CD14-positive monocyte (primary cell): ENCODE measurements at regions not wholly inside any gene's neighbourhood (a gene's known extent, or its start where the extent isn't known, plus 50 kb on each side); places are given as distances from the start of the nearest gene placed in this dataset.

Experiments
- DNase-seq, 3 donors: peaks; one replicate each; pipeline ENCODE4 v3.0.0-alpha.2; 2011 to 2022
- H2AFZ ChIP-seq: 2 replicates; pipeline ENCODE4 v1.6.0; 2012; ENCODE audit warnings: mild to moderate bottlenecking, low read depth, low read length, inconsistent platforms; ENCODE audit not compliant: insufficient read depth, poor library complexity, severe bottlenecking
- H3K27ac ChIP-seq, 2 donors: 1 replicate in 1 of 2; 2 replicates in 1 of 2; pipeline ENCODE4 v1.5.1; 2012 to 2013; ENCODE audit warnings: low read length in 2 of 2, control low read depth in 1 of 2, inconsistent platforms in 1 of 2, low read depth in 1 of 2, mild to moderate bottlenecking in 1 of 2
- H3K27me3 ChIP-seq, 2 donors: one replicate each; pipeline versions ENCODE4 v1.6.0 to v1.6.1; 2011 to 2013; ENCODE audit warnings: low read length in 2 of 2; ENCODE audit not compliant: control insufficient read depth in 2 of 2, insufficient read depth in 2 of 2
- H3K36me3 ChIP-seq, 2 donors: replicated peaks in 1 of 2; 1 replicate in 1 of 2; 2 replicates in 1 of 2; pipeline versions ENCODE4 v1.5.1 to v1.6.1; 2012 to 2013; ENCODE audit warnings: low read length in 2 of 2, control low read depth in 1 of 2, inconsistent platforms in 1 of 2, mild to moderate bottlenecking in 1 of 2; ENCODE audit not compliant: insufficient read depth in 2 of 2, control insufficient read depth in 1 of 2
- H3K4me1 ChIP-seq, 2 donors: 1 replicate in 1 of 2; 2 replicates in 1 of 2; pipeline versions ENCODE4 v1.5.1 to v1.6.1; 2012 to 2013; ENCODE audit warnings: low read length in 2 of 2, control low read depth in 1 of 2, inconsistent platforms in 1 of 2, mild to moderate bottlenecking in 1 of 2, moderate library complexity in 1 of 2; ENCODE audit not compliant: insufficient read depth in 2 of 2, control insufficient read depth in 1 of 2
- H3K4me2 ChIP-seq: replicated peaks from 2 replicates; pipeline ENCODE3; 2012; ENCODE audit warnings: low read length, moderate library complexity, mild to moderate bottlenecking; ENCODE audit not compliant: poor library complexity, severe bottlenecking; ENCODE audit errors: extremely low read depth
- H3K4me3 ChIP-seq, 3 experiments: fragments of 200-600 bp in 1 of 3; sonication (generic) in 1 of 3; replicated peaks in 1 of 3; 1 replicate in 2 of 3; 2 replicates in 1 of 3; pipeline ENCODE4 v1.5.1; 2011 to 2013; ENCODE audit warnings: low read length in 3 of 3, mild to moderate bottlenecking in 3 of 3, control low read depth in 2 of 3, low read depth in 2 of 3, inconsistent platforms in 1 of 3, moderate library complexity in 1 of 3
- H3K79me2 ChIP-seq: 2 replicates; pipeline ENCODE4 v1.6.0; 2012; ENCODE audit warnings: mild to moderate bottlenecking, control low read depth, inconsistent platforms, low read length, moderate library complexity; ENCODE audit not compliant: insufficient read depth
- H3K9ac ChIP-seq: 2 replicates; pipeline ENCODE4 v1.6.0; 2017; ENCODE audit warnings: low read length, mild to moderate bottlenecking; ENCODE audit not compliant: insufficient read depth, poor library complexity, severe bottlenecking
- H3K9me3 ChIP-seq, 2 donors: replicated peaks in 1 of 2; 1 replicate in 1 of 2; 2 replicates in 1 of 2; pipeline versions ENCODE4 v1.5.1 to v1.6.1; 2012 to 2013; ENCODE audit warnings: low read length in 2 of 2, control low read depth in 1 of 2; ENCODE audit not compliant: control insufficient read depth in 1 of 2, insufficient read depth in 1 of 2
- H4K20me1 ChIP-seq: 2 replicates; pipeline ENCODE4 v1.6.0; 2012; ENCODE audit warnings: mild to moderate bottlenecking, low read length, control low read depth, moderate library complexity; ENCODE audit not compliant: insufficient read depth
- H3K27ac Mint-ChIP-seq, 7 donors: one replicate each; pipeline ENCODE4 v1.8.0; 2020; ENCODE audit warnings: mild to moderate bottlenecking in 7 of 7, mixed read lengths in 7 of 7, moderate library complexity in 6 of 7, inconsistent platforms in 2 of 7
- H3K27me3 Mint-ChIP-seq, 3 donors: one replicate each; pipeline ENCODE4 v1.8.0; 2021 to 2022; ENCODE audit warnings: low read depth in 3 of 3, mild to moderate bottlenecking in 3 of 3, mixed read lengths in 3 of 3, moderate library complexity in 3 of 3, inconsistent platforms in 1 of 3
- H3K36me3 Mint-ChIP-seq, 2 donors: one replicate each; pipeline ENCODE4 v1.8.0; 2020; ENCODE audit warnings: mixed read lengths in 2 of 2, inconsistent platforms in 1 of 2, mild to moderate bottlenecking in 1 of 2
- H3K4me1 Mint-ChIP-seq: one replicate; pipeline ENCODE4 v1.8.0; 2020; ENCODE audit warnings: mild to moderate bottlenecking, mixed read lengths
- H3K4me3 Mint-ChIP-seq, 2 donors: one replicate each; pipeline ENCODE4 v1.8.0; 2020; ENCODE audit warnings: mild to moderate bottlenecking in 2 of 2, mixed read lengths in 2 of 2, moderate library complexity in 1 of 2
- H3K9me3 Mint-ChIP-seq, 7 donors: one replicate each; pipeline ENCODE4 v1.8.0; 2020 to 2022; ENCODE audit warnings: mixed read lengths in 7 of 7, mild to moderate bottlenecking in 6 of 7, moderate library complexity in 6 of 7, inconsistent platforms in 2 of 7
- WGBS: methylation state at CpG from one replicate; pipeline ENCODE4 v1.1.5; 2013; ENCODE audit warnings: missing lambda C conversion rate; ENCODE audit not compliant: insufficient coverage; 5-methylcytosine and 5-hydroxymethylcytosine counted together
- intact Hi-C, 2 donors: fragments of 100-400 bp; cut with micrococcal nuclease; formaldehyde crosslinking; loops; one replicate each; pipeline versions ENCODE4 v1.15.0 to v1.15.1; 2023
- TF ChIP-seq, protein P1 (sequence below): fragments of 200-600 bp; IDR thresholded peaks from one replicate; pipeline ENCODE4 v1.8.0; 2022; ENCODE audit warnings: antibody characterized with exemption, mild to moderate bottlenecking

DNA sequence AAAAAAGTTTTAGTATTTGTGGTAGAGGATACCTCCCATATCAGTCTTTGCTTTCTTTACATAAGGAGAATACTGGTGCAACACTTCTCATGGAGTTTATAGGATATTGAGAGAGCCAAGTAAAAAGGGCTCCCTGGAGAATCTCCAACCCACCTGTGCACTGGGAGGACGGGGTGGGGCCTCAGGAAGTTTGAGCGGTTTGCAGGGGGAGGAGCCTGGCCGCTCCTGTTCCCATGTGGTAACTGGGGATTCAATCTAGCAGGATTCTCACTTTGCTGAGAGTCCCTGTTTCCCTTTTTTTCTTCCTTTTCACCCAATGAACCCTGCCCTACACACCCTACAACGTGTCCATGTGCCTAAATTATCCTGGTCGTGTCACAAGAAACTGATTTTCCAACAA is 82.8 kb downstream of the APTX start:
- TF ChIP-seq, protein P1, sequence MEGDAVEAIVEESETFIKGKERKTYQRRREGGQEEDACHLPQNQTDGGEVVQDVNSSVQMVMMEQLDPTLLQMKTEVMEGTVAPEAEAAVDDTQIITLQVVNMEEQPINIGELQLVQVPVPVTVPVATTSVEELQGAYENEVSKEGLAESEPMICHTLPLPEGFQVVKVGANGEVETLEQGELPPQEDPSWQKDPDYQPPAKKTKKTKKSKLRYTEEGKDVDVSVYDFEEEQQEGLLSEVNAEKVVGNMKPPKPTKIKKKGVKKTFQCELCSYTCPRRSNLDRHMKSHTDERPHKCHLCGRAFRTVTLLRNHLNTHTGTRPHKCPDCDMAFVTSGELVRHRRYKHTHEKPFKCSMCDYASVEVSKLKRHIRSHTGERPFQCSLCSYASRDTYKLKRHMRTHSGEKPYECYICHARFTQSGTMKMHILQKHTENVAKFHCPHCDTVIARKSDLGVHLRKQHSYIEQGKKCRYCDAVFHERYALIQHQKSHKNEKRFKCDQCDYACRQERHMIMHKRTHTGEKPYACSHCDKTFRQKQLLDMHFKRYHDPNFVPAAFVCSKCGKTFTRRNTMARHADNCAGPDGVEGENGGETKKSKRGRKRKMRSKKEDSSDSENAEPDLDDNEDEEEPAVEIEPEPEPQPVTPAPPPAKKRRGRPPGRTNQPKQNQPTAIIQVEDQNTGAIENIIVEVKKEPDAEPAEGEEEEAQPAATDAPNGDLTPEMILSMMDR: no peak
- Histone ChIP-seq H3K27ac (no peak overlapping the region), H2AFZ (no peak overlapping the region), H3K27me3 (peaks cover 21 to 45% of the 10 kb centered on the region in 2 donors), H3K36me3 (no peaks in the 10 kb centered on the region), H3K4me1 (no peaks in the 10 kb centered on the region), H3K4me3 (no peak overlapping the region), H3K79me2 (no peaks in the 10 kb centered on the region), H3K4me2 (no peak overlapping the region), H3K9me3 (peaks cover 0 to 9% of the 10 kb centered on the region in 2 donors), H3K9ac (no peak overlapping the region), H4K20me1 (no peaks in the 10 kb centered on the region)
- Mint-ChIP-seq H3K27me3 (peaks cover 27 to 53% (median 46%) of the 10 kb centered on the region in 3 donors), H3K4me1 (no peaks in the 10 kb centered on the region), H3K36me3 (no peaks in the 10 kb centered on the region), H3K27ac (no peak overlapping the region), H3K4me3 (no peak overlapping the region), H3K9me3 (peaks cover 5 to 19% (median 11%) of the 10 kb centered on the region in 7 donors)
- no peak for DNase-seq
- intact Hi-C loops: no loop called here
- WGBS: no CpG with 5 or more reads among the region's 5 CpGs
